Activated CD4-positive, alpha-beta memory T cell treated with anti-CD3 and anti-CD28 coated beads for 36 hours (primary cell): ENCODE measurements at regions not wholly inside any gene's neighbourhood (a gene's known extent, or its start where the extent isn't known, plus 50 kb on each side); places are given as distances from the start of the nearest gene placed in this dataset.

Experiments used
- CTCF ChIA-PET: fragments of 350-600 bp; sonication (Branson Sonifier 250); formaldehyde crosslinking; loops from one replicate; lab custom pipeline; 2021; ENCODE audit warnings: antibody characterized with exemption, inconsistent platforms; lab: Charles Lee
- POLR2A ChIA-PET: fragments of 350-600 bp; sonication (Branson Sonifier 250); formaldehyde crosslinking; loops from one replicate; lab custom pipeline; 2021; ENCODE audit warnings: antibody characterized with exemption; lab: Charles Lee
- DNase-seq: peaks from one replicate; pipeline ENCODE4 v3.0.0-alpha.2; 2020
- H3K27ac Mint-ChIP-seq: one replicate; pipeline ENCODE4 v1.8.0; 2021; ENCODE audit warnings: mixed read lengths
- H3K27me3 Mint-ChIP-seq: one replicate; pipeline ENCODE4 v1.8.0; 2021; ENCODE audit warnings: mixed read lengths
- H3K36me3 Mint-ChIP-seq: one replicate; pipeline ENCODE4 v1.8.0; 2021; ENCODE audit warnings: mixed read lengths
- H3K4me1 Mint-ChIP-seq: one replicate; pipeline ENCODE4 v1.8.0; 2021; ENCODE audit warnings: low read depth, mixed read lengths
- H3K4me3 Mint-ChIP-seq: one replicate; pipeline ENCODE4 v1.8.0; 2021; ENCODE audit warnings: mild to moderate bottlenecking, mixed read lengths
- H3K9me3 Mint-ChIP-seq: one replicate; pipeline ENCODE4 v1.8.0; 2021; ENCODE audit warnings: mixed read lengths
- intact Hi-C: fragments of 100-400 bp; cut with micrococcal nuclease; formaldehyde crosslinking; loops from one replicate; pipeline ENCODE4 v1.15.1; 2023

GRCh38 chr12:69189378-69189978 lies 49.9 kb upstream of the CPSF6 start:
- DNase-seq = no peak
- Mint-ChIP-seq H3K27me3 (peaks cover 3% of the 10 kb centered on the region), H3K27ac (no peak overlapping the region), H3K9me3 (peaks cover 26% of the 10 kb centered on the region), H3K4me3 (no peak overlapping the region), H3K4me1 (no peaks in the 10 kb centered on the region), H3K36me3 (peaks cover 7% of the 10 kb centered on the region)
- intact Hi-C loops = loop anchor here (5.0 kb wide), 1 partner anchor 33 kb away; no protein-coding TSS in a partner anchor
- POLR2A ChIA-PET = no interaction called here
- CTCF ChIA-PET = interaction anchor here (0.6 to 0.8 kb wide), 2 partner anchors 9 to 221 kb away, joined by 3 read pairs; no protein-coding TSS in a partner anchor
